COLO668 (cell line): ENCODE measurements at regions not wholly inside any gene's neighbourhood (a gene's known extent, or its start where the extent isn't known, plus 50 kb on each side); places are given as distances from the start of the nearest gene placed in this dataset.
"Not testable (repeated sequence)": the region's sequence is repeated elsewhere in the genome, so short reads cannot be mapped to it uniquely, and the experiment has no call there.

Source experiments
- DNase-seq: peaks from one replicate; lab custom pipeline; 2025; ENCODE audit not compliant: unreplicated experiment; lab: John Stamatoyannopoulos, UW

GRCh38 chr16:26578748-26579147, 488.0 kb upstream of the C16orf82 start:
- no peak for DNase-seq

GRCh38 chr16:26583803-26584202, 482.9 kb upstream of the C16orf82 start:
- DNase-seq, result no peak

- DNase-seq, result no peak
Observed at GRCh38 chr16:26593700-26594099, 473.0 kb upstream of the C16orf82 start.

DNA sequence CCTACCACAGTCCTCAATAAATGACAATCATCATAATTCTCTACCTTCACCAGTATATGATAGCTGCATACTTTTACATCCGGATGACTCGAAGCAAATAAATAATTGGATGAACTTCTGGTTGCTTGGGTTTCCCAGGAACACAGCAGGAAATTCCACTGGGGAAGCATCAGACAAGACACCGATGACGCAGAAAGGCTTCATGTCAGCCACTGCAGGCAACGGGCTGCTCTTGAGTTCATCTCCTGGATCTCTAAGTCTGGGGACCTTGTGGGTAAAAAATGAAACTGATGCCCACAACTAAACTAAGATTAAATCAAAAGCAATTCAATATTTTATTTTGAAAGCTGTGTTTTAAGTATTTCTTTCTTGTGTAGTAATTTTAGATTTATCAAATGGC, 472.1 kb upstream of the C16orf82 start:
- DNase-seq, result no peak

GRCh38 chr16:26595199-26595598, 471.5 kb upstream of the C16orf82 start:
- no peak for DNase-seq

DNA sequence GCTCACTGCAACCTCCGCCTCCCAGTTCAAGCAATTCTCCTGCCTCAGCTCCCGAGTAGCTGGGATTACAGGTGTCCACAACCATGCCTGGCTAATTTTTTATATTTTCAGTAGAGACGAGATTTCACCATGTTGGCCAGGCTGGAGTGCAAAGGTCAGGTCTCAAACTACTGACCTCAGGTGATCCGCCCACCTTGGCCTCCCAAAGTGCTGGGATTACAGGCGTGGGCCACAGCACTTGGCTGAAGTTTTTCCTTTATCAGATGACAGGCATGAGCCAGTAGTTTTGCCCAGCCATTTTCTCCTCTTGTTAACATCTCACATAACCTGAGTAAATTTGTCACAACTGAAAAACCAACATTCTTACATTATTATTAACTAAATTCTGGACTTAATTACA, 470.7 kb upstream of the C16orf82 start:
- not testable (repeated sequence) for DNase-seq

GRCh38 chr16:26598061-26598460, 468.7 kb upstream of the C16orf82 start:
- DNase-seq, result no peak

- no peak for DNase-seq
Observed at GRCh38 chr16:26598998-26599784, 467.5 kb upstream of the C16orf82 start.

DNA sequence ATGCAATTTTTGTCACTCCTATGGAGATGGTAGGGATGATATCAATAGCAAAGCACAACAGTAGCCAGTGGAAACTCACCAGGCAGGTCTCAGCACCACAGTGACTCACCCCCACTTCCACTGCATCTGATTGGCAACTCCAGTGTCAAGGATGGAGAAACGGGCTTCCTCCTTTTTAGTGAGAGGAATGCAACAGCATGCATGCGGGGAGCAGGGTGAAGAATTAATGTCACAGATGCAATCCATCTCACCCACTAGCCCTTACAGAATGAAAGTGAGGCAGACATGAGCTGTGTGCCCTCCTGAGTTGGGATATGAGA, 467.0 kb upstream of the C16orf82 start:
- DNase-seq, result no peak

DNA sequence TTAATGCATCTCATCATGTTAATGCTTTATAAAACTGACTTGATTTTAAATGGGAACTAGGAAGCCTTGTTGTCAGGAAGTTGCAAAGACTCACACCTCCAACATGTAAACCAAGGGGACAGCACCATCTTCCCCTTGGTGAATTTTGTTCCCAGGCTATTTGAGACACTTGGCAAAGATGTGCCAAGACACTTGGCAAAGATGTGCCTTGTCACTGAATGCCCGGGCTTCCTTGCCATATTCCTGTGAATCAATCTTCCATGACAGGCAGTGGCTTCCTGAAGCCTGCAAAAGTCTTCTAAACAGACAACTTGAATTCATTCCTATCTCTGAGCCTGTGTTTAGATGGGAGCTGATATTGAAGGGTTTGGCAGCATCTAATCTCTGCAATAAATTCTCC, 465.4 kb upstream of the C16orf82 start:
- DNase-seq, result no peak

- peak; percentile 40 for DNase-seq
Observed at GRCh38 chr16:26605626-26606271, 461.0 kb upstream of the C16orf82 start.

DNA sequence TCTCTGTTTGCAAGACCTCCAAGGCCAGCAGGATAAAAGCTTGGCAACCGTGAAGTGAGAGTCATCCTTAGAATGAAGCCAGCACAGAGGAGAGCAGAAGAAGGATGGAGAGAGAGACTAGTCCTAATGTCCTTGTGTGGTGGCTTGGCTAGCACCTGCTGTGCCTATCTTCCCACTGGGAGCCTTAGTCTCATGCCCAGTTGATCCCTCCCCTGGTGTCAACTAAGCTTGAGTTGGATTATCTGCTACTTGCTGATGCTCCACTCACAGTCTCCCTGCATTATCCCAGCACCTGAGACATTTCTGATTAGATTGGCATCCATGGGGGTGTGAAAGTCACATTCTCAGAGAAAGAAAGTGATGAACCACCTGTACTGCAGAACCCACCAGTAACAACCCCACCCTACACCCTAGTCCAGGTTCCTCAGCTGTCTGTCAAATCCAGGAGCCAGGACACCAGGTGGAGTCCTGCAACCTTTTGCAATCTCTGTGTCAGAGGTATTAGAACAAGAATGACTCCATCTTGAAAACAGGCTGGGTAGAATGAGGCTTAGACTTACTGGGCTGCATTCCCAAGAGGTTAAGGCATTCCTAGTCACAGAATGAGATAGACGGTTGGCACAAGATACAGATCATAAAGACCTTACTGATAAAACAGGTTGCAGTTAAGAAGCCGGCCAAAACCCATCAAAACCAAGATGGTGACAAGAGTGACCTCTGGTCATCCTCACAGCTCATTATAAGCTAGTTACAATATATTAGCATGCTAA, 460.2 kb upstream of the C16orf82 start:
- no peak for DNase-seq

DNA sequence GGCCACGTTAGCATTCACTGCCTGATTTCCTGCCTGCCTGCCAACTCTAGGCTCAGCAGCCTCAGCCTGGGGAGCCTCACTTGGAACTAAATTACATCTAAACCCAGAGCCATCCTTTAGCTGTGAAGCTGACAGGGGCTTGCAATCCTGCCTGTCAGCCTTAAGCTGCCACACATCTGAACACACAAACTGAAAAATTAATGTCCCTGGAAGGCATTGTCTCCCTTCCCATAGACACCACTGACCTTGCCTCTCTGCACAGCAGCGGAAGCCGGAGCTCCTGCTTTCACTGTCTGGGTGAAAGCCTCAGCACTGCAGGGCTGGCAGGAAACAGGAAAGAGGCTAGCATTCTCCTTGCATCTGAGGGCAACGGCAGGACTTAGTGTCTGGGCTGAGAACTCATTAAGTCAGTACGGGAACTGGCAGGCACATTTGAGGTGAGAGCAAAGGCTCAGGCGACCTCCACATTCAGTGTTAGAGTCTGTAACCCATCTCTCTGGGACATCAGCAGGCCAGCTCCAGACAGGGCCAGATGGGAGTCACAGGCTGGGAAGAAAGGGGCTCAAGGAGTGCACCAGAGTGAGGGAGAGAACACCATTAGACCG, 452.4 kb upstream of the C16orf82 start:
- DNase-seq, result no peak

DNA sequence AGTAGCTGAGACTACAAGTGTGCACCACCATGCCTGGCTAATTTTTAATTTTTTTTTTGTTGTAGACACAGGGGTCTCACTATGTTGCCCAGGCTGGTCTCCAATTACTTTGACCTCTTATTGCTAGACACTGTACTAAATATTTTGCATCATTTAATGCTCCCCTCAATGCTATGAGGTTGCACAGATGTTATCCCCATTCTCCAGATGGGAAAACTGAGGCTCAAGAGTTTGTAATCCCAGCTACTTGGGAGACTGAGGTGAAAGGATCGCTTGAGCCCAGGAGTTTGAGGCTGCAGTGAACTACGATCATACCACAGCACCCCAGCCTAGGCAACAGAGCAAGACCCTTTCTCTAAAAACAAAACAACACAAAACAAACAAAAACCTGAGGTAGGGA, 443.3 kb upstream of the C16orf82 start:
- DNase-seq, result no peak

- DNase-seq, result no peak
Observed at GRCh38 chr16:26627958-26628357, 438.8 kb upstream of the C16orf82 start.

DNA sequence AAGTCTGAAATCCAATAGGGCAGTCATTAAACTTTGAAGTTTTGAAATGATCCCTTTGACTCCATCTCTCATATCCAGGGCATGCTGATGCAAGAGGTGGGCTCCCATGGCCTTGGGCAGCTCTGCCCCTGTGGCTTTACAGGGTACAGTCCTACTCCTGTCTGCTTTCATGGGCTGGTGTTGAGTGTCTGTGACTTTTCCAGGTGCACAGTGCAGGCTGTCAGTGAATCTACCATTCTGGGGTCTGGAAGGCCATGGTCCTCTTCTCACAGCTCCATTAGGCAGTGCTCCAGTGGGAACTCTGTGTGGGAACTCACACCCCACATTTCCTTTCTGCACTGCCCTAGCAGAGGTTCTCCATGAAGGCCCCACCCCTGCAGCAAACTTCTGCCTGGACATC, 435.4 kb upstream of the C16orf82 start:
- DNase-seq, result not testable (repeated sequence)

DNA sequence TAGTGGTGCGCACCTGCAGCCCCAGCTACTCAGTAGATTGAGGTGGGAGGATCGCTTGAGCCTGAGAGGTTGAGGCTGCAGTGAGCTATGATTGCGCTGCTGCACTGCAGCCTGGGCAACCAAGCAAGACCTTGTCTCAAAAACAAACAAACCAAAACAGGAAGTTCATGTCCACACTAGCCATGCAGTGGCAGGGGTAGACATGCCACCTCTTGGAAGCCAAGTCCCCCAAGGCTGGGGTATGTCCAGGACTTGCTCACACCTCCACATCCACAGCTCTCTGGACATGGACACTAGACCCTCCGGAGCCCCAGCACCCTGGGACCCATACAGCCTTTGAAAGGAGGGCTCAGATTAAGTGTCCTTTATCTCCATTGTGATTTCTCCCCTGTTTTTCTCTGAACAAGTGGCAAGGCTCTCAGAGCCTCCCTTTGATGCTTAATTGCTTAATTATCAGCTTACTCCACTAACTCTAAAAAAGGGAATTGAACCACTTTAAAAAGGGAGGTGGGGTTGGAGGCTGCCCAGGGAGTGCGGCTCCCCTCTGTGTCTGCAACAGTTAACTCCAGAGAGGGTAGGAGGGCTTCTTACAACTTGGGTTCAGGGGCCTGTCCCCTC, 424.6 kb upstream of the C16orf82 start:
- no peak for DNase-seq

DNA sequence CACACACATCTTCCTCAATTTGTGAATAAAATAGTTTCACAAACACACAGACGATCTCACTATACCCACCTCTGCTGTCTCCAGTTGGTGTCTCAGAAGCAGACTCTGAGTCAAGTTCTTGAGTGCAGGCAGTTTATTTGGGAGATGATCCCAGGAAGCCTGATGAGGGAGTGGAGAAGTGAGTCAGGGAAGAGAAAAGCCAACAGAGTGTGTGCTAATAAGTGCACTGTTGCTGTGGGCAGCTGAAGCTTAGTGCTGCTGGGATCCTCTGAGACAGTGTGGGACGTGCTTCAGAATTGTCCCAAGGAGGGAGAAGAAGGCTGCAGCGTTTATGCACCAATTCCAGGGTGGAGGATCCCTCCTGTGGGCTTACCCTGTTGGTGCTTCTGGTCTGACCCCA, 423.2 kb upstream of the C16orf82 start:
- no peak for DNase-seq

DNA sequence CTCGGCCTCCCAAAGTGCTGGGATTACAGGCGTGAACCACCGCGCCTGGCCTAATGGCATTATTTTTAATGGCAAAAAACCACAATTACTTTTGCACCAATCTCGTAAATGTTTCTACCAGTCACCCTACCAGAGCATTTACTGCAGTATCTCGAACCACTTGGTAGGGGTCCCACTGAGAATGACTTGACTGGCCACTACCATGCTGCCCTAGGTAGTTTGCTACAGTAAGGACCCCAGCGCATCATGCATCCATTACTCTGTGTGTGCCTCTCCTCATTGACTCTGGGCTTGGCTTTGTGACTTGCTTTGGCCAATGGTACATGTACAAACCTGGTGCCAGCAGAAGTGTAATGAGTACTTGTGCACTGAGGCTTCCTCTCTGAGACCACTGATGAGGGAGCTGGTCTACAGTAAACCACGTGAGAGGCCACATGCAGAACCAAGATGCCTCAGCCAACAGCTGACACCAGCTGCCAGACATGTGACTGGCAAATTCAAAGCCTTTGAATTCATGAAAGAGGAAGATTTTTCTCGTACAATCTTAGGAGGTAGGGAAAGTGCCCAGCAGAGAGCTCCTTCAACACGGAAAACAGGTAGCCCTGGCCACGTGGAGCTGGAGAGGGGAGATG, 421.7 kb upstream of the C16orf82 start:
- no peak for DNase-seq

DNA sequence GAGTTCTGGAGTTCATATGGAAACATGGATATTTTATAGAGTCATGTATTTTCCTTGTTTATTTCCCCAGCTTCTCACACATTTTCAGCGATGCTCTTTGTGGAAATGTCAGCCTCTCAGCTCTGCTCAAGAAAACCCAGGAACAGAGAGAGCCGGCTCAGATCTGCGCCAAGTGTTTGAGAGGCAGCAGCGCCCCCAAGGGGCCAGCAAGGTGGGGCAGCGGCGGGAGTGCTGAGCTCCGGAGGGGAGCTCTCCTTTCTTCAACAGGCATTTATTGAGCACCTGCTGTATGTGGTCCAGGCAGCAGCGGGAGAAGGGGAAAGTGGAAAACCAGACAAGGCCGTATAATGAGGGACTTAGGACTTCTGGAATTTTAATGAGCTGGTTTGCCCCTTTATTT, 421.1 kb upstream of the C16orf82 start:
- DNase-seq, result peak; percentile 10

- no peak for DNase-seq
Observed at GRCh38 chr16:26647870-26648269, 418.9 kb upstream of the C16orf82 start.
